GM23248 (cell line): ENCODE measurements at regions not wholly inside any gene's neighbourhood (a gene's known extent, or its start where the extent isn't known, plus 50 kb on each side); places are given as distances from the start of the nearest gene placed in this dataset.
"Not testable (repeated sequence)": the region's sequence is repeated elsewhere in the genome, so short reads cannot be mapped to it uniquely, and the experiment has no call there.

Experiments
- EZH2 ChIP-seq: fragments of 200-600 bp; sonication (generic); IDR thresholded peaks from 2 replicates; pipeline ENCODE4 v1.6.1; 2018; ENCODE audit warnings: antibody characterized with exemption, mild to moderate bottlenecking; ENCODE audit not compliant: insufficient read depth, poor library complexity, severe bottlenecking
- EZH2phosphoT487 ChIP-seq: fragments of 200-600 bp; sonication (generic); IDR thresholded peaks from 2 replicates; pipeline ENCODE4 v1.6.1; 2018; ENCODE audit warnings: antibody characterized with exemption, moderate library complexity, mild to moderate bottlenecking, low read depth; ENCODE audit not compliant: insufficient read depth

DNA sequence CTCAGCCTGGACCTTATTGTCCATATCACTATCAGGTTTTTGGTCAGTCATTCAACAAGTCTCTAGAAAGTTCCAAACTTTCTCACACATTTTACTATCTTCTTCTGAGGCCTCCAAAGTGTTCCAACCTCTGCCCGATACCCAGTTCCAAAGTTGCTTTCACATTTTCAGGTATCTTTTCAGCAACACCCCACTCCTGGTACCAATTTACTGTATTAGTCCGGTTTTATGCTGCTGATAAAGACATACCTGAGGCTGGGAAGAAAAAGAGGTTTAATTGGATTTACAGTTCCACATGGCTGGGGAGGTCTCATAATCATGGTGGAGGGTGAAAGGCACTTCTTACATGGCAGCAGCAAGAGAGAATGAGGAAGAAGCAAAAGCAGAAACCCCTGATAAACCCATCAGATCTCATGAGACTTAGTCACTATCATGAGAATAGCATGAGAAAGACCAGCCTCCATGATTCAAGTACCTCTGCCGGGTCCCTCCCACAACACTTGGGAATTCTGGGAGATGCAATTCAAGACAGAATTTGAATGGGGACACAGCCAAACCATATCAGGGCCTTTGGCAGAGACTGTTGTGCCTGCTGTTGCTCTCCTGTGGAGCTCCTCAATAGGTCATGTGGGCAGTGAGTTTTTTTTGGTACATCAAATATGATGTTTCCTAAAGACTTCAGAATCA, 256.0 kb downstream of the RPLP1 start:
- TF ChIP-seq EZH2, EZH2phosphoT487: not testable (repeated sequence)
